ENCODE measurements at regions not wholly inside any gene's neighbourhood (a gene's known extent, or its start where the extent isn't known, plus 50 kb on each side); places are given as distances from the start of the nearest gene placed in this dataset.

DNA sequence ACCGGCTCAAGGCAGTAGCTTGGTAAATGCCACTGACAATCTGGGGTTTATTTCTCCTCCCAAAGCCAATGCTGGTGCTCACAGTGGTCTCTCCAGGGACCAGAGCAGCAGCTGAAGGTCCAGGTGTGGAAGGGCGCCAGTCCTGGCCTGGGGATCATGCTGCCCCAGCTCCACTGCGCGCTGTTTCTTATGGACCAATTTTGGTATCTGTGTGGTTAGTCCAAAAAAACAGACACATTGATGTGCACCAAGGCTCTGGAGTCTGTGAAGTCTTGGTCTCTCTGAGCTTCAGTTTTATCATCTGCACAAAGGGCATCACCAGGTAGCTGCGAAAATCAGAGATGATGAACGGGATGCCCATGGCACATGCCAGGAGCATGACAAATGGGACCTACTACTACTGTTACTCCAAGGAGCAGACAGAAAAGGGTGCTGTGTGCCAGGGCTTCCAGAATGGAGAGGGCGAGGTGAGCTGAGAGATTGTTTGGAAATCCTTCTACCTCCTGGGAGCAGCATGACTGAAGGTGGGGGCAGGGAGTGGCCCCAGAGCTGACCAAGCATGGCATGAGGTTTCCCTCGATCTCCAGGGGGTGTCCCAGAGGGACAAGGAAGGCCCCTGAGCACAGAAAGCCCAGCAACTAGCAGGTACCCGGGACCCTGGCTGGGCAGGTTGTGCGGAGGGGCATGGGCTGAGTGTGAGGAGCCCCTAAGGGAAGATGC, 134.3 kb upstream of the PRR20G start:
- Histone ChIP-seq H3K4me2 (ENCODE audit: insufficient read depth, insufficient read length, low read length) (no peak overlapping the region), H2BK20ac (ENCODE audit: low read depth, low read length, poor library complexity, severe bottlenecking) (no peak overlapping the region), H2AK5ac (ENCODE audit: insufficient read length, low read length) (no peak overlapping the region), H3K27me3 (ENCODE audit: insufficient read depth, low read length) (no peaks in the 10 kb centered on the region; the same call in 1 of the 2 replicates), H3K79me2 (ENCODE audit: insufficient read depth, low read length) (no peaks in the 10 kb centered on the region), H2BK5ac (ENCODE audit: insufficient read length, low read length) (no peak overlapping the region), H3K9me3 (ENCODE audit: control insufficient read depth, low read depth, low read length) (no peaks in the 10 kb centered on the region), H4K20me1 (ENCODE audit: control insufficient read depth, insufficient read depth, insufficient read length) (no peaks in the 10 kb centered on the region), H3K18ac (ENCODE audit: insufficient read length, low read depth, low read length) (no peak overlapping the region), H3K9ac (ENCODE audit: extremely low read depth, insufficient read length, low read length) (no peak overlapping the region), H2BK12ac (ENCODE audit: insufficient read length, low read depth, low read length) (no peak overlapping the region), H3K14ac (ENCODE audit: insufficient read depth, low read length) (no peak overlapping the region), H3K27ac (ENCODE audit: insufficient read length, low read depth, low read length) (no peak overlapping the region), H3K79me1 (ENCODE audit: insufficient read depth, low read depth, low read length, poor library complexity, severe bottlenecking) (no peaks in the 10 kb centered on the region), H3K4me1 (ENCODE audit: insufficient read depth, low read length) (peaks cover 7% of the 10 kb centered on the region), H3K23me2 (ENCODE audit: insufficient read length, low read depth, low read length, poor library complexity, severe bottlenecking) (no peaks in the 10 kb centered on the region), H3K23ac (ENCODE audit: insufficient read length, low read depth, low read length) (no peak overlapping the region), H4K5ac (ENCODE audit: insufficient read length, low read depth, low read length) (no peak overlapping the region), H4K91ac (ENCODE audit: insufficient read length, low read depth, low read length) (no peak overlapping the region), H2BK15ac (ENCODE audit: low read depth, low read length) (no peak overlapping the region), H3K56ac (ENCODE audit: insufficient read length, low read depth, low read length) (no peak overlapping the region), H4K8ac (replicated peaks; ENCODE audit: insufficient read length, low read depth, low read length) (no peak overlapping the region), H3T11ph (ENCODE audit: low read length) (no peak overlapping the region), H3K4ac (ENCODE audit: low read depth, low read length) (no peak overlapping the region), H2BK120ac (ENCODE audit: low read depth, low read length, poor library complexity, severe bottlenecking) (no peak overlapping the region), H2AFZ (ENCODE audit: low read length) (no peak overlapping the region)
- Mint-ChIP-seq H3K36me3 (ENCODE audit: insufficient read depth in 1 of 3, low read depth in 3 of 3) (no peaks in the 10 kb centered on the region), H3K9me3 (no peaks in the 10 kb centered on the region), H3K27ac (no peak overlapping the region), H3K4me3 (no peak overlapping the region), H3K27me3 (ENCODE audit: low read depth) (peaks cover 13% of the 10 kb centered on the region), H3K4me1 (peaks cover 43 to 78% of the 10 kb centered on the region in 2 experiments)
- DNase-seq: no peak
- WGBS (ENCODE audit: extremely low coverage, insufficient read length, low lambda C conversion rate): no CpG with 5 or more reads among the region's 10 CpGs
- TF ChIP-seq, protein P1, sequence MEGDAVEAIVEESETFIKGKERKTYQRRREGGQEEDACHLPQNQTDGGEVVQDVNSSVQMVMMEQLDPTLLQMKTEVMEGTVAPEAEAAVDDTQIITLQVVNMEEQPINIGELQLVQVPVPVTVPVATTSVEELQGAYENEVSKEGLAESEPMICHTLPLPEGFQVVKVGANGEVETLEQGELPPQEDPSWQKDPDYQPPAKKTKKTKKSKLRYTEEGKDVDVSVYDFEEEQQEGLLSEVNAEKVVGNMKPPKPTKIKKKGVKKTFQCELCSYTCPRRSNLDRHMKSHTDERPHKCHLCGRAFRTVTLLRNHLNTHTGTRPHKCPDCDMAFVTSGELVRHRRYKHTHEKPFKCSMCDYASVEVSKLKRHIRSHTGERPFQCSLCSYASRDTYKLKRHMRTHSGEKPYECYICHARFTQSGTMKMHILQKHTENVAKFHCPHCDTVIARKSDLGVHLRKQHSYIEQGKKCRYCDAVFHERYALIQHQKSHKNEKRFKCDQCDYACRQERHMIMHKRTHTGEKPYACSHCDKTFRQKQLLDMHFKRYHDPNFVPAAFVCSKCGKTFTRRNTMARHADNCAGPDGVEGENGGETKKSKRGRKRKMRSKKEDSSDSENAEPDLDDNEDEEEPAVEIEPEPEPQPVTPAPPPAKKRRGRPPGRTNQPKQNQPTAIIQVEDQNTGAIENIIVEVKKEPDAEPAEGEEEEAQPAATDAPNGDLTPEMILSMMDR (conservative IDR thresholded peaks at IDR 0.05): no peak
